Mucosa of rectum (tissue), 2 donors: ENCODE measurements at regions not wholly inside any gene's neighbourhood (a gene's known extent, or its start where the extent isn't known, plus 50 kb on each side); places are given as distances from the start of the nearest gene placed in this dataset.
A peak's percentile ranks its signal among the peaks of the same experiment; 100 is the strongest.

Experiments
- H3K27ac ChIP-seq, 2 donors: one replicate each; pipeline ENCODE4 v1.7.0; 2013; ENCODE audit warnings: inconsistent platforms in 2 of 2, low read depth in 2 of 2, low read length in 2 of 2
- H3K27me3 ChIP-seq, 2 donors: one replicate each; pipeline ENCODE4 v1.7.0; 2013; ENCODE audit warnings: low read length in 2 of 2; ENCODE audit not compliant: control insufficient read depth in 2 of 2, insufficient read depth in 2 of 2
- H3K36me3 ChIP-seq, 2 donors: one replicate each; pipeline ENCODE4 v1.7.0; 2013; ENCODE audit warnings: low read length in 2 of 2; ENCODE audit not compliant: control insufficient read depth in 2 of 2, insufficient read depth in 2 of 2
- H3K4me1 ChIP-seq, 2 donors: one replicate each; pipeline ENCODE4 v1.7.0; 2013; ENCODE audit warnings: low read length in 2 of 2, mild to moderate bottlenecking in 1 of 2; ENCODE audit not compliant: control insufficient read depth in 2 of 2, insufficient read depth in 2 of 2
- H3K4me3 ChIP-seq, 2 donors: one replicate each; pipeline ENCODE4 v1.7.0; 2013; ENCODE audit warnings: low read length in 2 of 2
- H3K9ac ChIP-seq, 2 donors: one replicate each; pipeline ENCODE4 v1.7.0; 2013; ENCODE audit warnings: low read length in 2 of 2, low read depth in 1 of 2, mild to moderate bottlenecking in 1 of 2
- H3K9me3 ChIP-seq, 2 donors: one replicate each; pipeline ENCODE4 v1.7.0; 2013; ENCODE audit warnings: low read length in 2 of 2; ENCODE audit not compliant: control insufficient read depth in 2 of 2
- donor health status: healthy.
- donor health status: Normal muscosa, but diverticular disease.

GRCh38 chr11:115931548-115932083, 427.4 kb upstream of the CADM1 start:
- H3K9ac ChIP-seq = no peak overlapping the region

GRCh38 chr11:115930886-115931547, 426.8 kb upstream of the CADM1 start:
- H3K4me3 ChIP-seq = no peak overlapping the region
- H3K9ac ChIP-seq = no peak overlapping the region
- H3K9me3 ChIP-seq = no peaks in the 10 kb centered on the region
- peak overlapping the region in 1 of 2 donors; percentile 3 for H3K27ac ChIP-seq
- H3K4me1 ChIP-seq = no peaks in the 10 kb centered on the region
- no peaks in the 10 kb centered on the region for H3K36me3 ChIP-seq
- no peaks in the 10 kb centered on the region for H3K27me3 ChIP-seq

More at GRCh38 chr11:115931548-115932083, 427.4 kb upstream of the CADM1 start:
- Histone ChIP-seq H3K36me3 (no peaks in the 10 kb centered on the region), H3K27me3 (no peaks in the 10 kb centered on the region), H3K27ac (no peak overlapping the region), H3K4me3 (no peak overlapping the region), H3K9me3 (no peaks in the 10 kb centered on the region), H3K4me1 (no peaks in the 10 kb centered on the region)

- Histone ChIP-seq H3K36me3 (no peaks in the 10 kb centered on the region), H3K27ac (peak overlapping the region in 1 of 2 donors; percentile 3)
Measured at GRCh38 chr11:115930291-115930690, 426.1 kb upstream of the CADM1 start.

GRCh38 chr11:115929618-115930129, 425.5 kb upstream of the CADM1 start:
- no peaks in the 10 kb centered on the region for H3K36me3 ChIP-seq
- no peak overlapping the region for H3K4me3 ChIP-seq
- H3K9me3 ChIP-seq = no peaks in the 10 kb centered on the region
- H3K27ac ChIP-seq = no peak overlapping the region
- H3K9ac ChIP-seq = no peak overlapping the region
- no peaks in the 10 kb centered on the region for H3K4me1 ChIP-seq
- no peaks in the 10 kb centered on the region for H3K27me3 ChIP-seq

More at GRCh38 chr11:115930291-115930690, 426.1 kb upstream of the CADM1 start:
- Histone ChIP-seq H3K27me3 (no peaks in the 10 kb centered on the region), H3K4me3 (no peak overlapping the region), H3K9me3 (no peaks in the 10 kb centered on the region), H3K9ac (no peak overlapping the region), H3K4me1 (no peaks in the 10 kb centered on the region)

GRCh38 chr11:115928811-115929210, 424.6 kb upstream of the CADM1 start:
- Histone ChIP-seq H3K27me3 (no peaks in the 10 kb centered on the region), H3K9ac (no peak overlapping the region), H3K4me3 (no peak overlapping the region), H3K27ac (no peak overlapping the region), H3K9me3 (no peaks in the 10 kb centered on the region), H3K36me3 (no peaks in the 10 kb centered on the region), H3K4me1 (no peaks in the 10 kb centered on the region)

- Histone ChIP-seq H3K4me3 (no peak overlapping the region), H3K4me1 (no peaks in the 10 kb centered on the region), H3K9me3 (no peaks in the 10 kb centered on the region), H3K27me3 (no peaks in the 10 kb centered on the region), H3K36me3 (no peaks in the 10 kb centered on the region), H3K27ac (no peak overlapping the region), H3K9ac (no peak overlapping the region)
Measured at GRCh38 chr11:115927823-115928329, 423.7 kb upstream of the CADM1 start.

- H3K27ac ChIP-seq = no peak overlapping the region
Measured at GRCh38 chr11:115926601-115927000, 422.4 kb upstream of the CADM1 start.

GRCh38 chr11:115926138-115926537, 421.9 kb upstream of the CADM1 start:
- no peaks in the 10 kb centered on the region for H3K9me3 ChIP-seq

More at GRCh38 chr11:115926601-115927000, 422.4 kb upstream of the CADM1 start:
- Histone ChIP-seq H3K4me1 (no peaks in the 10 kb centered on the region), H3K36me3 (no peaks in the 10 kb centered on the region), H3K4me3 (no peak overlapping the region), H3K9me3 (no peaks in the 10 kb centered on the region), H3K9ac (no peak overlapping the region), H3K27me3 (no peaks in the 10 kb centered on the region)

GRCh38 chr11:115925568-115926090, 421.4 kb upstream of the CADM1 start:
- no peaks in the 10 kb centered on the region for H3K27me3 ChIP-seq
- no peaks in the 10 kb centered on the region for H3K9me3 ChIP-seq
- no peak overlapping the region for H3K4me3 ChIP-seq
- no peak overlapping the region for H3K9ac ChIP-seq
- no peak overlapping the region for H3K27ac ChIP-seq
- no peaks in the 10 kb centered on the region for H3K4me1 ChIP-seq
- no peaks in the 10 kb centered on the region for H3K36me3 ChIP-seq

More at GRCh38 chr11:115926138-115926537, 421.9 kb upstream of the CADM1 start:
- H3K27me3 ChIP-seq = no peaks in the 10 kb centered on the region
- H3K36me3 ChIP-seq = no peaks in the 10 kb centered on the region
- no peak overlapping the region for H3K27ac ChIP-seq
- no peak overlapping the region for H3K4me3 ChIP-seq
- no peaks in the 10 kb centered on the region for H3K4me1 ChIP-seq
- no peak overlapping the region for H3K9ac ChIP-seq
